Amniotic epithelial cell (primary cell): ENCODE measurements at regions not wholly inside any gene's neighbourhood (a gene's known extent, or its start where the extent isn't known, plus 50 kb on each side); places are given as distances from the start of the nearest gene placed in this dataset.
"Not testable (repeated sequence)": the region's sequence is repeated elsewhere in the genome, so short reads cannot be mapped to it uniquely, and the experiment has no call there.

Experiments used
- DNase-seq: peaks from one replicate; pipeline ENCODE4 v3.0.0-alpha.2; 2010; ENCODE audit warnings: low read depth

- DNase-seq = no peak
Observed at GRCh38 chr5:115439042-115439441, 105.5 kb downstream of the FEM1C start.

- peak; percentile 38 for DNase-seq
Observed at GRCh38 chr5:115435778-115436712, 108.5 kb downstream of the FEM1C start.

GRCh38 chr5:115435065-115435777, 109.4 kb downstream of the FEM1C start:
- DNase-seq = no peak

- peak; percentile 49 for DNase-seq
Observed at GRCh38 chr5:115433918-115434317, 110.7 kb downstream of the FEM1C start.

- DNase-seq = peak; percentile 66
Observed at GRCh38 chr5:115432691-115433090, 111.9 kb downstream of the FEM1C start.

- no peak for DNase-seq
Observed at GRCh38 chr5:115431116-115431515, 113.5 kb downstream of the FEM1C start.

GRCh38 chr5:115430374-115430773, 114.2 kb downstream of the FEM1C start:
- DNase-seq = no peak

GRCh38 chr5:115429345-115429940, 115.1 kb downstream of the FEM1C start:
- DNase-seq = no peak

GRCh38 chr5:115428676-115429075, 115.9 kb downstream of the FEM1C start:
- DNase-seq = no peak

GRCh38 chr5:115428248-115428647, 116.3 kb downstream of the FEM1C start:
- no peak for DNase-seq

- DNase-seq = no peak
Observed at GRCh38 chr5:115424446-115424845, 120.1 kb downstream of the FEM1C start.

- no peak for DNase-seq
Observed at GRCh38 chr5:115424030-115424429, 120.5 kb downstream of the FEM1C start.

- no peak for DNase-seq
Observed at GRCh38 chr5:115423541-115423940, 121.0 kb downstream of the FEM1C start.

GRCh38 chr5:115423051-115423450, 121.5 kb downstream of the FEM1C start:
- no peak for DNase-seq

GRCh38 chr5:115420812-115421211, 123.8 kb downstream of the FEM1C start:
- not testable (repeated sequence) for DNase-seq

GRCh38 chr5:115419846-115420585, 123.6 kb upstream of the CCDC112 start:
- peak; percentile 96 for DNase-seq

GRCh38 chr5:115418788-115419187, 122.3 kb upstream of the CCDC112 start:
- DNase-seq = no peak

- DNase-seq = peak; percentile 34
Observed at GRCh38 chr5:115417076-115417475, 120.6 kb upstream of the CCDC112 start.

- peak; percentile 53 for DNase-seq
Observed at GRCh38 chr5:115415143-115415491, 118.7 kb upstream of the CCDC112 start.

GRCh38 chr5:115414406-115415142, 118.1 kb upstream of the CCDC112 start:
- DNase-seq = peak; percentile 83

GRCh38 chr5:115413651-115414050, 117.2 kb upstream of the CCDC112 start:
- no peak for DNase-seq
